ENCODE measurements at regions not wholly inside any gene's neighbourhood (a gene's known extent, or its start where the extent isn't known, plus 50 kb on each side); places are given as distances from the start of the nearest gene placed in this dataset.

DNA sequence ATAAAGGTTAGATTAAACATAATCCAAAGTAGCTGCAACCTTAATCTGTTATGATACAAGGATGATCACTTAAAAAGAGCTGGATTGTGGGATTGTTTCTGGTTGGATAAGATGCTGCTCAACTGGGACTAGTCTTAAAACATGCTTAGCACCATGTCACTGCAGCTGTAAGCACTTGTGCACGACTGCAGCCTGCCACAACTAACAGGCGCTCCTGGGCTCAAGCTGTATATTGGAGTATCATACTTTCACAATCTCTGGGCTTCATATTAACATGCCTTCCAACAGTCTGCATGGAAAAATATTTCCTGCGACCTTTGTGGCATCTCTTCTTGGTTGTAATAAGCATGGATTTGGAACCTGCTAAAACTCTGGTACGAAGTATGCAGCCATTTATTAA is 493.0 kb upstream of the PITX2 start:
- ChIA-PET POLR2A (no interaction called here), CTCF (no interaction called here)
- no peak for DNase-seq (ENCODE audit: extremely low spot score)
- TF ChIP-seq FOXM1 (IDR thresholded peaks at IDR 0.05; ENCODE audit: borderline replicate concordance) (no peak), CTBP1 (IDR thresholded peaks at IDR 0.05; ENCODE audit: borderline replicate concordance) (no peak), ARNT (IDR thresholded peaks at IDR 0.05) (no peak), L3MBTL2 (conservative IDR thresholded peaks at IDR 0.05) (no peak), SUZ12 (IDR thresholded peaks at IDR 0.05) (no peak), SP1 (IDR thresholded peaks at IDR 0.05) (no peak), FOXK2 (IDR thresholded peaks at IDR 0.05) (no peak), LEF1 (IDR thresholded peaks at IDR 0.05; ENCODE audit: borderline replicate concordance) (no peak), ELF4 (IDR thresholded peaks at IDR 0.05) (no peak), TARDBP (IDR thresholded peaks at IDR 0.05) (no peak), BHLHE40 (IDR thresholded peaks at IDR 0.05; ENCODE audit: borderline replicate concordance) (no peak), FOXA1 (IDR thresholded peaks at IDR 0.05) (no peak)
- TF ChIP-seq, protein P1, sequence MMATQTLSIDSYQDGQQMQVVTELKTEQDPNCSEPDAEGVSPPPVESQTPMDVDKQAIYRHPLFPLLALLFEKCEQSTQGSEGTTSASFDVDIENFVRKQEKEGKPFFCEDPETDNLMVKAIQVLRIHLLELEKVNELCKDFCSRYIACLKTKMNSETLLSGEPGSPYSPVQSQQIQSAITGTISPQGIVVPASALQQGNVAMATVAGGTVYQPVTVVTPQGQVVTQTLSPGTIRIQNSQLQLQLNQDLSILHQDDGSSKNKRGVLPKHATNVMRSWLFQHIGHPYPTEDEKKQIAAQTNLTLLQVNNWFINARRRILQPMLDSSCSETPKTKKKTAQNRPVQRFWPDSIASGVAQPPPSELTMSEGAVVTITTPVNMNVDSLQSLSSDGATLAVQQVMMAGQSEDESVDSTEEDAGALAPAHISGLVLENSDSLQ (IDR thresholded peaks at IDR 0.05), result no peak

DNA sequence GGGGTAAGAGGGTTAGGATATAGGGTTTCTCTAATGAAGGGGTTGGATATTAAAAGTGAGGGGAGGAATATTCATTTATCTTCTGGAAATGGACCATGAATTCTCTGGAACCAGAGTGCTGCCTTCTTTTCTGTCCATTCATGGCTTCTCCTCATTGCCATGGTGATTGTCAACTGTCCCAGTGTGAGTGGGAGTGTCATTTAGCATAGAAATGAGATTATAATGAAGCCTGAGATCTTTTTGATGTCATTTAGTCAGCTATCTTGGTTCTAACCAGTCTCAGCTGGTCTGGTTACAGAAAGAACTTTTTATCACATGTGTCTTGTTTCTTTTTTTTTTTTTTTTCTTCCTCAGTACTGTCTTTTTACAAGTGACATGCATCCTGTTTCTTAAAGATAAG is 497.3 kb upstream of the PITX2 start:
- CTCF ChIA-PET, result no interaction called here
- DNase-seq (ENCODE audit: extremely low spot score), result no peak
- TF ChIP-seq SUZ12 (IDR thresholded peaks at IDR 0.05) (no peak), L3MBTL2 (conservative IDR thresholded peaks at IDR 0.05) (no peak), HDGF (IDR thresholded peaks at IDR 0.05; ENCODE audit: borderline replicate concordance) (no peak), CTBP1 (IDR thresholded peaks at IDR 0.05; ENCODE audit: borderline replicate concordance) (no peak), LEF1 (IDR thresholded peaks at IDR 0.05; ENCODE audit: borderline replicate concordance) (no peak), FOXA1 (IDR thresholded peaks at IDR 0.05) (no peak), FOXK2 (IDR thresholded peaks at IDR 0.05) (no peak), ARNT (IDR thresholded peaks at IDR 0.05) (no peak), BHLHE40 (IDR thresholded peaks at IDR 0.05; ENCODE audit: borderline replicate concordance) (no peak), TARDBP (IDR thresholded peaks at IDR 0.05) (no peak), SP1 (IDR thresholded peaks at IDR 0.05) (no peak), FOXM1 (IDR thresholded peaks at IDR 0.05; ENCODE audit: borderline replicate concordance) (no peak), ZNF384 (IDR thresholded peaks at IDR 0.05) (no peak), ELF4 (IDR thresholded peaks at IDR 0.05) (no peak), NFRKB (IDR thresholded peaks at IDR 0.05) (no peak)
- TF ChIP-seq, protein P1 (IDR thresholded peaks at IDR 0.05), result no peak
- POLR2A ChIA-PET, result no interaction called here

DNA sequence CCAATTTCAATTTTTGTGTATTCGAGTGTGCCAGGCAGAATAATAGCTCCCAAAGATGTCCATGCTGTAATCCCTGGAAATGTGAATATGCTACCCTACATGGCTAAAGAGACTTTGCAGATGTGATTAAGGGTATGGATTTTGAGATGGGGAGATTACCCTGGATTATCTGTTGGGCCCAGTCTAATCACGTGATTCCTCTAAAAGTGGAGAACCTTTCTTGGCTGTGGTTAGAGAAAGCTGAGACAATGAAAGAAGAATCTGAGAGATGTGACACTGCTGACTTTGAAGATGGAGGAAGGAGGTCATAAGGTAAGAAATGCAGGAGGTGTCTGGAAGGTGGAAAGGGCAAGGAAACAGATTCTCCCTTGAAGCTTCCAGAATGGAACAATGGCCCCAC is 503.5 kb upstream of the PITX2 start:
- POLR2A ChIA-PET, result no interaction called here
- CTCF ChIA-PET, result no interaction called here

DNA sequence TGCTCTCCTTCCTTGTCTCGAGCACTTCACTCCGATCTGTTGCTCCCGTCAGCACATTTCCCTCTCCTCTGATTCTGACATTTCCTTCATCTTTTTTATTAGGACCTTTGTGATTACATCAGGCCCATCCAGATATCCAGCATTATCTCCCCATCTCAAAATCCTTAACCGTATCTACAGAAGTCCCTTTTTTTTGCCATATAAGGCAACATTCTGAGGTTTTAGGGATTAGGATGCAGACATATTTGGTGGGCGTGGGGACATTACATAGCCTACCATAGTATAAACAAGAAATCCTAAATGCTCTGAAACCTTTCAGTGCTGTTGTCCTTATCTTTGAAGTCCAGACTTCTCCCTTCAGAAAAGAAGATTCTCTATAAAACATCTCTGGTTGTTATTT is 505.0 kb upstream of the PITX2 start:
- TF ChIP-seq BHLHE40 (IDR thresholded peaks at IDR 0.05; ENCODE audit: borderline replicate concordance), result no peak
- TF ChIP-seq, protein P1 (IDR thresholded peaks at IDR 0.05), result no peak
- POLR2A ChIA-PET, result no interaction called here
- CTCF ChIA-PET, result no interaction called here
- no peak for DNase-seq (ENCODE audit: extremely low spot score)

More for the DNA sequence above, 503.5 kb upstream of the PITX2 start:
- TF ChIP-seq ARNT (IDR thresholded peaks at IDR 0.05) (no peak), BHLHE40 (IDR thresholded peaks at IDR 0.05; ENCODE audit: borderline replicate concordance) (no peak), TARDBP (IDR thresholded peaks at IDR 0.05) (no peak), FOXM1 (IDR thresholded peaks at IDR 0.05; ENCODE audit: borderline replicate concordance) (no peak)
- DNase-seq (ENCODE audit: extremely low spot score), result no peak

DNA sequence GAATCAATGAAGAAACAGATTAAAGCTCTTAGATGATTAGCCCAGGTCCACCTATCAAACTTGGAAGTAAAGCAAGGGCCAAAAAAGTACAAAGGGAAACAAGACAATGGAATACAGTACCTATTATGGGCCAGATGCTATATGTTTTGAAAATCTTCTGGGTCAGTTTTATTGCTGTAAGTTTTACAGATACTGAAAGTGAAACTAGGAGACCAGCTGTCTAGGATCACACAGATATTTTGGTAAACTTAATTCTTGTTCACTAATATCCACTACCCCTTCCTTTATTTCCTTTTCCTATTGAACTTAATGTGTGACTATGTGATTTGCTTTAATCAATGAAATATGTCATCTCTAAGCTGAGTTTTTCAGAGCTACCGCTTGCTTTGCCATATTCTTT is 505.4 kb upstream of the PITX2 start:
- no peak for DNase-seq (ENCODE audit: extremely low spot score)
- CTCF ChIA-PET, result no interaction called here

DNA sequence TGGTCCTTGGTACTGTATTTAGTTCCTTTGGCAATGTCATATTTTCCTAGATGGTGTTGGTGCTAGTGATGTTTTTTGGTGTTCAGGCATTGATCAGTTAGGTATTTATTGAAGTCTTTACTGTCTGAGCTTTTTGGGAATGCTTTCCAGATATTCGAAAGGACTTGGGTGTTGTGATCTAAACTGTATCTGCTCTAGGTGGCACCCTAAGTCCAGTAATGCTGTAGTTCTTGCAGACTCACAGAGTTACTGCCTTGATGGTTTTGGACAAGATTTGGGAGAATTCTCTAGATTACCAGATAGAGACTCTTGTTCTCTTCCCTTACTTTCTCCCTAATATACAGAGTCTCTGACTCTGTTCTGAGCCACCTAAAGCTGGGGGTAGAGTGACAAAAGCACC is 513.6 kb upstream of the PITX2 start:
- POLR2A ChIA-PET, result no interaction called here
- CTCF ChIA-PET, result interaction anchor here (0.7 kb wide), 1 partner anchor 496 kb away, joined by 3 read pairs; no protein-coding TSS in a partner anchor

More for the DNA sequence above, 505.4 kb upstream of the PITX2 start:
- POLR2A ChIA-PET, result no interaction called here
- TF ChIP-seq SUZ12 (IDR thresholded peaks at IDR 0.05), result no peak
- TF ChIP-seq TARDBP (IDR thresholded peaks at IDR 0.05), result no peak
- TF ChIP-seq NFRKB (IDR thresholded peaks at IDR 0.05), result no peak
- TF ChIP-seq FOXA1 (IDR thresholded peaks at IDR 0.05), result no peak
- TF ChIP-seq ELF4 (IDR thresholded peaks at IDR 0.05), result no peak
- no peak for TF ChIP-seq HDGF (IDR thresholded peaks at IDR 0.05; ENCODE audit: borderline replicate concordance)
- TF ChIP-seq ARNT (IDR thresholded peaks at IDR 0.05), result no peak
- no peak for TF ChIP-seq CTBP1 (IDR thresholded peaks at IDR 0.05; ENCODE audit: borderline replicate concordance)
- no peak for TF ChIP-seq BHLHE40 (IDR thresholded peaks at IDR 0.05; ENCODE audit: borderline replicate concordance)
- no peak for TF ChIP-seq L3MBTL2 (conservative IDR thresholded peaks at IDR 0.05)
- no peak for TF ChIP-seq SP1 (IDR thresholded peaks at IDR 0.05)
- TF ChIP-seq, protein P1 (IDR thresholded peaks at IDR 0.05), result no peak
- no peak for TF ChIP-seq FOXM1 (IDR thresholded peaks at IDR 0.05; ENCODE audit: borderline replicate concordance)
- no peak for TF ChIP-seq ZNF384 (IDR thresholded peaks at IDR 0.05)
- TF ChIP-seq LEF1 (IDR thresholded peaks at IDR 0.05; ENCODE audit: borderline replicate concordance), result no peak
- TF ChIP-seq FOXK2 (IDR thresholded peaks at IDR 0.05), result no peak

More for the DNA sequence above, 513.6 kb upstream of the PITX2 start:
- DNase-seq (ENCODE audit: extremely low spot score), result no peak
- TF ChIP-seq TARDBP (IDR thresholded peaks at IDR 0.05) (no peak), FOXM1 (IDR thresholded peaks at IDR 0.05; ENCODE audit: borderline replicate concordance) (no peak), SP1 (IDR thresholded peaks at IDR 0.05) (no peak), BHLHE40 (IDR thresholded peaks at IDR 0.05; ENCODE audit: borderline replicate concordance) (no peak), CTBP1 (IDR thresholded peaks at IDR 0.05; ENCODE audit: borderline replicate concordance) (no peak), ELF4 (IDR thresholded peaks at IDR 0.05) (no peak), ARNT (IDR thresholded peaks at IDR 0.05) (no peak), FOXK2 (IDR thresholded peaks at IDR 0.05) (no peak)

Measured in HEK293T (cell line).